ENCODE measurements at regions not wholly inside any gene's neighbourhood (a gene's known extent, or its start where the extent isn't known, plus 50 kb on each side); places are given as distances from the start of the nearest gene placed in this dataset.

DNA sequence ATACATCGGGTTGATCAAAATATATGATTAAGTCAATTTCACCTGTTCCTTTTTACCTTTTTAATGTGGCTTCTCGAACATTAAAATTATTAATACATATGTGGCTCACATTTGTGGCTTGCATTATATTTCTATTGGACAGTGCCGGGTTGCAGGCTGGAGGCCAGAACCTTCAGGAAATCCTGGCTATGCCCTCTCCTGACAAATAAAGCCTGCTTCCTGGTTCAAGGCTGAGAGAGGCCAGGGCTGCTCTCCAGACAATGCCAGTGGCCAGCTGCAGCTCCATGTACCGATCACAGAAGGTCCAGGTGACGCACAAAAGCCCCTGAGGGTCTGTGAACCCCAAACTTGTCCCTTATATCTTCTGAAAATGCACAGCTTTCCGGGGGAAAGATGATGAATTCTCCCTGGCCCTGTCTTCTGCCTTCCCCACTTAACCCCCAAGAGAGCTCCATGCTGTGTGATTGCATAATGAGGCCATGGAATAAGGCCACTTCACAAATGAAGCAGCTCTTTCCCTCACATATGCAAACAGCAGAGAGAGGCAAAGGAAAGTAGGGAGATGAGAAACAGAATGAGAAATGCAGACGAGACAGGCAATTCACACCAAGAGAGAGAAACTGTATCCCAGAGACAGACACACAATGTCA, 241.2 kb downstream of the BCOR start:
- H3K4me3 ChIP-seq (ENCODE audit: low read length), result no peak overlapping the region
- no peak for TF ChIP-seq ZNF274 (IDR thresholded peaks at IDR 0.05; ENCODE audit: low read depth, low read length)

DNA sequence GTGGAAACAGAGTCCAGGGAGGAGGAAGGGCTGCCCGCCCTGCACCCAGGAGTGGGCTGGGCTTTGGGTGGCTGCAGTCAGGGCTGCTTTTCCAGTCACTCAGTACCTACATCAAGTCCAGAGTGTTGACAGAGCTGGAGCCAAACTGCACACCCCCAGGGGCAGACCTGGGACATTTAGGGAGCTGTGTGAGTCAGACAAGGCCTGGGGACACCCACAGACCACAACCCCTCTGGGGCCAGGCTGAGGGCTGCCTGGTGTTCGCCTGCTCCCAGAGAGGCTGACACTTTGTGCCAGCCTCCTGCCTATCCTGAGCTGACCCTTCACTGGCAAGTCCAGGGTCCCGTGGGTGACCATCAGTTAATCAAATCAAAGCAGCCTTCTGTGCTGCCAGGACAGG, 240.0 kb downstream of the BCOR start:
- no peak for TF ChIP-seq ZNF274 (IDR thresholded peaks at IDR 0.05; ENCODE audit: low read depth, low read length)
- H3K4me3 ChIP-seq (ENCODE audit: low read length), result no peak overlapping the region

- no peak for TF ChIP-seq ZNF274 (IDR thresholded peaks at IDR 0.05; ENCODE audit: low read depth, low read length)
- no peak overlapping the region for H3K4me3 ChIP-seq (ENCODE audit: low read length)
Observed at GRCh38 chrX:39859991-39860861, 237.5 kb downstream of the BCOR start.

- no peak for TF ChIP-seq ZNF274 (IDR thresholded peaks at IDR 0.05; ENCODE audit: low read depth, low read length)
- H3K4me3 ChIP-seq (ENCODE audit: low read length), result no peak overlapping the region
Observed at GRCh38 chrX:39862963-39863362, 234.8 kb downstream of the BCOR start.

DNA sequence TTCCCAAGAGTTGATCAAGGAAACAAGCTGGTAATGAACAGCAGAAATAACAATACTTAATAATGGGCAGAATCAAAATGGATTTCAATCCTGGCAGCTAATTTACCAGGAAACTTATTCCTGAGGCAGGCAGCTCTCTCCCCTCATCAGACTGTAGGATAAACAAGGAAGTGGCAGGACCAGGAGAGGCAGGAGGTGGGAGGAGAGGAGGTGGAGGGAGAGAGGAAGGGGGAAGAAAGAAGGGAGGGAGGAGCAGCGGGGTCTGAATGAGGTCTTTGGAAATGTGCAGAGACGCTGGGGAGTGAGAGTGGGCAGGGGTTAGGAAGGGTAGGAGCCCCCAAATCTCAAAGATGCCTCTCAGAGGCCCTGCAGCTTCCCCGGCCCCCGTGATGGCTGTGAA, 231.5 kb downstream of the BCOR start:
- no peak for TF ChIP-seq ZNF274 (IDR thresholded peaks at IDR 0.05; ENCODE audit: low read depth, low read length)
- H3K4me3 ChIP-seq (ENCODE audit: low read length), result no peak overlapping the region

- H3K4me3 ChIP-seq (ENCODE audit: low read length), result no peak overlapping the region
- no peak for TF ChIP-seq ZNF274 (IDR thresholded peaks at IDR 0.05; ENCODE audit: low read depth, low read length)
Observed at GRCh38 chrX:39869846-39870601, 227.7 kb downstream of the BCOR start.

DNA sequence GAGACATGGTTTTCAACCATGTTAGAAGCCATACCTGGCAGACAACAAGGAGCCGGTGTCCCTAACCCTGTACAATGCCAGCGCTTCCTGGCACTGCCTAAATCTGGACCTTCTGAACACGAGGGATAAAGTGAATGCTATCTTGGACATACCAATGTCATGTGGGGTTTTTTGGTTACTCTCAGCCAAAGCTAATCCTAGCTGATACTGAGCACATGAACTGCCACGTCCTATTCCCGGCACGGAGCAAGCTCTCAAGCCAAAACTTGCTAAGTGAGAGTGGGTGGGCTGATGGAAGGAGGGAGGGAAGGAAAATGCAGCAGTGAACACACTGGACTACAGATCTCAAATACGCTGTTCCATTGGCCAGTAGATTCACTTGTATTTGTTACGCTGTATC, 226.1 kb downstream of the BCOR start:
- TF ChIP-seq ZNF274 (IDR thresholded peaks at IDR 0.05; ENCODE audit: low read depth, low read length), result no peak
- no peak overlapping the region for H3K4me3 ChIP-seq (ENCODE audit: low read length)

GRCh38 chrX:39873117-39873516, 224.6 kb downstream of the BCOR start:
- no peak for TF ChIP-seq ZNF274 (IDR thresholded peaks at IDR 0.05; ENCODE audit: low read depth, low read length)
- H3K4me3 ChIP-seq (ENCODE audit: low read length), result no peak overlapping the region

DNA sequence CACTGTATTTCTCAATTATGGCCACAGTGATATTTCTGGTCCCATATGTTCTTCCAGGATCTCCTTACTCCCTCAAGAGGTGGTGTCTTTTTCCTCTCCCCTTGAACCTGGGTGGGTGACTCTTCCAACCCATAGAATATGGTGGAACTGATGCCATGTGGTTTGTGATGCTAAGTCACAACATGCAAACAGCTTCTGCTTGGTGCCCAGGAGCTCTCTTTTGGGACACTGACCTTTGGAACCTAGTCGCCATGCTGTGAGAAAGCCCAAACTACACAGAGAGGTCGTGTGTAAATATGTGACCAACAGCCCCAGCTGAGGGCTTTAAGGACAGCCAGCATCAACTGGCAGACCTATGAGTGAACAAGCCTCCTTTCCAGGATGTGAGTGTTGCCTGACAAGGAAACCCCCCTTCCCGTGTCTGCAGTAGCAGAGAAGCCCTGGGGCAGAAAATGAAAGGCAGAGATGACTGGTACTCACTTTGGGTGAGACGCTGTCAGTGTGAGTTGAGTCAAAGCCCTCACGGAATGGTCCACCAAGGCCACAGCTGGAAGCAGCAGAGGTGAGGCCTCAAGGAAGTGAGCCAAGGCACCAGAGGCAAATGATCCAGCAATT, 223.4 kb downstream of the BCOR start:
- no peak for TF ChIP-seq ZNF274 (IDR thresholded peaks at IDR 0.05; ENCODE audit: low read depth, low read length)
- no peak overlapping the region for H3K4me3 ChIP-seq (ENCODE audit: low read length)

DNA sequence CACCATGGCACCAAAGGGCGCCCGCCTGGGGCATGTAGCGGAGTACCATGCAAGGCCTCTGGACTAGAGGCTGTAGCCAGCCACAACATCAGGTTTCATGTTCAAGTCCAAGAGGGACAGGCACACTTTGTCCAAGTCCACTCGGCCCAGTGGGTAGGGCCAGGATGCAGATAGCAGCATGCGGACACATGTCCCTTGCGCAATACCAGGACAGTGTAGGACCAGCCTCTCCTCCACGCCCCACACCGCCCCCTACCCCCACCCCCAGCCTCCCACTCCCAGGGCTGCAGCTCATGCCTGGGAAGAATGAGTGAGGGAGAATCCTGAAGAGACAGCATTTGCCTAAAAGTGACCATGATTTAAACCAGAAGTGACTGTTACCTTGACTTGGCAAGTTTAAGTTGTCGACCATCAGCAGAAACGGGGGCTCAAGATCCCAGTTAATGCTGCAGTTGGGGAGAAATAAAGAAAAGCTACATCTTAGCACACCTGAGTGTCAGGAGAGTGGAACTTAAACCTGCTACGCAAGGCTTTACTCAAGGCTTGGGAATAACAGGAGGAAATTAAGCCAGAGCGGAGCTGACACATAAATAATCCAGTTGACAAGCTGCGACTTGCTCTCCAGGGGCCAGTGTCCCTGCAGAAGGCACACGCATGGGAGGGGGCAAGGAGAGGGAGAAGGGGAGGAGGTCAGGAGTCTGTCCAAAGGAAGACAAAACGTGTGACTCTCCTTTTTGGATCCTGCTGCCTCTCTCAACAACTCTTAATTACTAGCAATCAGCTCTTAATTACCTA, 221.7 kb downstream of the BCOR start:
- no peak overlapping the region for H3K4me3 ChIP-seq (ENCODE audit: low read length)
- TF ChIP-seq ZNF274 (IDR thresholded peaks at IDR 0.05; ENCODE audit: low read depth, low read length), result no peak

DNA sequence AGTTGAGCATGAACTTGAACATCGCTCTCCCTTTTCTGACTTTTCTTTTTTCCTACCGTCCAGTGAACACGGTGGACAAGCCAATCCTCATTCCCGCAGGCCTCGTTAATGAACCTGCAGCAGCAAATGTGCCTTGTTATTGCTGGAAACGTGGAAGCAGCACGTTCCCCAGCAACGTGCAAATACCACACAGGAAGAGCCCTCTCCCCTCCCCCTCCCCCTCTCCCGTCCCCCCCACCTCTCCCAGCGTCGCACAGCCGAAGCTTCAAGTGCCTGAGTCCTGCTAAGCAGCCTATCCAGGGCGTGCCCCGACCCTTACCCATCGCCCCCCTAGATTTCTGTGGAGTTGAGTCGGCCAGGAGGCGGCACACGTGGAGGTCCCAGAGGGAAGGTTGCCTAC, 219.9 kb downstream of the BCOR start:
- no peak overlapping the region for H3K4me3 ChIP-seq (ENCODE audit: low read length)
- no peak for TF ChIP-seq ZNF274 (IDR thresholded peaks at IDR 0.05; ENCODE audit: low read depth, low read length)

- H3K4me3 ChIP-seq (ENCODE audit: low read length), result no peak overlapping the region
- no peak for TF ChIP-seq ZNF274 (IDR thresholded peaks at IDR 0.05; ENCODE audit: low read depth, low read length)
Observed at GRCh38 chrX:39883666-39884065, 214.1 kb downstream of the BCOR start.

DNA sequence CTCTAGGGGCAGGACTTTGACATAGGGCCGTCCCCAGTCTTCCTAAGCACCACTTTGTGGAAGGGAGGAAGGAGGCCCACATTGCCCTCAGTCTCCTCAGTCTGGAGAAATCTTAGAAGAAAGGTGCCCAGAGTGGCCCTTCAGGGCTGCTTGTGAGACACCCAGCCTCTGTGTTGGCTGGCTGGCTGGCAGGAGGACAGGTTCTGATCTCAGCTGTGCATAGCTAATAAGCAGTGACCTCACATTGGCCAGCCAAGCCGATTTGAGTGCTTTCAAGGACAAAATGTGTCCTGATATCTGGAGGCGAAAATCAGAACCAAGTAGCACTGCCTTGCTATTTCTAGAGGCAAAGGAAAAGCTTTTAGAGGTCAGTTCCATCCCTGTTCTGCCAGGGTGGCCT, 211.5 kb downstream of the BCOR start:
- no peak for TF ChIP-seq ZNF274 (IDR thresholded peaks at IDR 0.05; ENCODE audit: low read depth, low read length)
- no peak overlapping the region for H3K4me3 ChIP-seq (ENCODE audit: low read length)
